ENCODE measurements at regions not wholly inside any gene's neighbourhood (a gene's known extent, or its start where the extent isn't known, plus 50 kb on each side); places are given as distances from the start of the nearest gene placed in this dataset.

DNA sequence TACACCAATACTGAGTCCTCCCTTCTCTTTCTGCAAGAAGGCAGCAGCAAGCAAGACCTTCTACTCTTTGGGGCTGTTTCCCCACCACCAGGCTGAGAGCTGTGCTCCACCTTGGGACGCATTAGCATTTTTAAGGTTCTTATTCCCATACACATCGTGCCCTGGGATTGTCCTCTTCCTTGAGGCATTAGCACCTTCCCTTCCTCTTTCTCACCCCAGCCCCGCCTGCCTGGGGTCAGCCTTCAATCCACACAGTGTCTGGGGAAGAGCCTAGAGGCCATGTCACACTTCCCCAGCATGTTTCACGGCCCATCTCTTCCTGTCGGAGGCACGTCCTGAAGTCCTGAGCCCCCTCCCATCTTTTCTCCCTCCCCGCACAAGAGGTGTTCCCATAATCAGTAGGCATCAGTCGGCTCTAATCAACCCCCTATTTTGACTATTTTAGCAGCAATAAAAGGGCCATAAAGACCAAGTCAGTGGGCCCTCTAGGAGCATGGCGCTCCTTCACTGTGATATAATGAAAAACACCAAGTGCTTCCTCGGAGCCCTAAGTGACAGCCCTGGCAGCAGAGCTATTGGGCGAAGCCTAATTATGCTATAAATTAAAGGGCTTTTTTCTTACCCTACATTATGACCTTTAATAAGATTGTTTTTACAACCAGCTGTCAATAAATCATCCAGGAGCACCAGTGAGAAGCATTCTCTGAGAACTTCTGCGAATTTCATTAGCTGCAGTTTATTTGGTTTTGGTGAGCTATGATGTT is 55.0 kb upstream of the PKDCC start:
- no peaks in the 10 kb centered on the region for H3K36me3 Mint-ChIP-seq (ENCODE audit: low read depth)
- no peaks in the 10 kb centered on the region for H3K9me3 Mint-ChIP-seq
- peaks cover 18% of the 10 kb centered on the region for H3K27me3 Mint-ChIP-seq
- no peaks in the 10 kb centered on the region for H3K4me1 Mint-ChIP-seq (ENCODE audit: low read depth)
- intact Hi-C loops (cut with micrococcal nuclease), result no loop called here
- H3K4me3 Mint-ChIP-seq, result no peak overlapping the region
- no peak overlapping the region for H3K27ac Mint-ChIP-seq

- no peaks in the 10 kb centered on the region for H3K9me3 Mint-ChIP-seq
- no peak overlapping the region for H3K27ac Mint-ChIP-seq
- intact Hi-C loops (cut with micrococcal nuclease), result no loop called here
- no peaks in the 10 kb centered on the region for H3K4me1 Mint-ChIP-seq (ENCODE audit: low read depth)
- H3K4me3 Mint-ChIP-seq, result no peak overlapping the region
- H3K27me3 Mint-ChIP-seq, result peaks cover 14% of the 10 kb centered on the region
- no peaks in the 10 kb centered on the region for H3K36me3 Mint-ChIP-seq (ENCODE audit: low read depth)
These were observed 54.3 kb upstream of the PKDCC start for GRCh38 chr2:41993435-41993925.

DNA sequence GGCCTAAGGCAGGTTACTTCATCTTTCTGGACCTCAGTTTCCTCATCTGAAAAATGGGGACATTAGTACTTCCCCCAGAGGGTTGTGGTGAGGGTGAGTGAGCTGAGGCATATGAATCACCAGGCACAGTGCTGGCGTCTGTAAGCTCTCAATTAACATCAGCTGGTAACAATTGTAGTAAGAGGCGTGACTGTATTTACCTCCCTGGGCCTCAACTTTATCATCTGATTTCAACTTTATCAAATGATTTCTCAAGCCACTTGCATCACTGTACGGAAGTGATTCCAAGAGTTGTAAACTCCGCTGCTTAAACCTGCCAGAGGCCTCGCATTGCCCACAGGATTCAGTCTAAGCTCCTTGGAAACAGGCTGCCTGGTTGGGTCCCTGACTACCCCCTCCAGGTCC is 53.6 kb upstream of the PKDCC start:
- H3K4me1 Mint-ChIP-seq (ENCODE audit: low read depth), result no peaks in the 10 kb centered on the region
- intact Hi-C loops (cut with micrococcal nuclease), result no loop called here
- H3K36me3 Mint-ChIP-seq (ENCODE audit: low read depth), result no peaks in the 10 kb centered on the region
- H3K27ac Mint-ChIP-seq, result no peak overlapping the region
- peaks cover 11% of the 10 kb centered on the region for H3K27me3 Mint-ChIP-seq
- no peak overlapping the region for H3K4me3 Mint-ChIP-seq
- no peaks in the 10 kb centered on the region for H3K9me3 Mint-ChIP-seq

DNA sequence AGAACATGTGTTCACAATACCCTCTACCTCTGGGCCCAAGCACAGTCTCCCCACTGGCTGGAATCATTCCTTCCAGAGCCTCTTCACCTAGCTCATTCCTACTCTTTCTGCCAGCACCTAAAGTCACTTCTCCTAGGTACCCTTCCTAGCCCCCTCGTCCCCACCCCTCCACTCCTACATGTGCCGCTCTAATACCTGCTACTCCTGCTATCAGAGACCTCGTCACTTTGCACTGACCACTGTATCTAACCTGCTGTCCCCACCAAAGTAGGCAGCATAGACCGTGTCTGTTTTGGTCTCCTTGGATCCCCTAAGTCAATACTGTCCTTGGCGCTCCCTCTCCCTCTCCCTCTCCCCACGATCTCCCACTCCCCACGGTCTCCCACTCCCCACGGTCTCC is 53.2 kb upstream of the PKDCC start:
- peaks cover 7% of the 10 kb centered on the region for H3K27me3 Mint-ChIP-seq
- no peak overlapping the region for H3K27ac Mint-ChIP-seq
- no peaks in the 10 kb centered on the region for H3K9me3 Mint-ChIP-seq
- H3K4me1 Mint-ChIP-seq (ENCODE audit: low read depth), result no peaks in the 10 kb centered on the region
- no peaks in the 10 kb centered on the region for H3K36me3 Mint-ChIP-seq (ENCODE audit: low read depth)
- no peak overlapping the region for H3K4me3 Mint-ChIP-seq
- intact Hi-C loops (cut with micrococcal nuclease), result no loop called here

DNA sequence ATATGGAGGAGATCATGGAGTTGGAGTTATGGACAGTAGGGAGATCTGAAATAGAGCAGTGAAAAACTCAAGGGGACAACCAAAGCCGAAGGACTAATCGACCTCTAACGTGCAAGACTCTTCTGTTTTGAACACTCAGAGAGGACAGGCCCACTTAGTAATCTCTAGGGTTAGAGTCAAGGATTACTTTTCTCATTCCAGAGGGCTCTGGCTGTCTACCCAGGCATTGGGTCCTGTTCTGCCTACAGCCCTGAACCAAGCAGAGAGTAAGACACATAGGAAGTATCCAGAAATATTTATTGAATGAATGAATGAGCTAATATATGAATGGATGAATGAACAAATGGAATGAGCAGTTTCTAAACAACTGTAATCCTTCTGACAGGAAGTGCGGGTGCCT is 50.3 kb upstream of the PKDCC start:
- intact Hi-C loops (cut with micrococcal nuclease), result no loop called here

More for the DNA sequence above, 50.3 kb upstream of the PKDCC start:
- peaks cover 9% of the 10 kb centered on the region for H3K9me3 Mint-ChIP-seq
- no peaks in the 10 kb centered on the region for H3K36me3 Mint-ChIP-seq (ENCODE audit: low read depth)
- H3K4me1 Mint-ChIP-seq (ENCODE audit: low read depth), result no peaks in the 10 kb centered on the region
- H3K4me3 Mint-ChIP-seq, result no peak overlapping the region
- H3K27ac Mint-ChIP-seq, result no peak overlapping the region
- H3K27me3 Mint-ChIP-seq, result peaks cover 2% of the 10 kb centered on the region
